WERI-Rb-1 (cell line): ENCODE measurements at regions not wholly inside any gene's neighbourhood (a gene's known extent, or its start where the extent isn't known, plus 50 kb on each side); places are given as distances from the start of the nearest gene placed in this dataset.

Experiments used
- DNase-seq: peaks from one replicate; pipeline ENCODE4 v3.0.0-alpha.2; 2020
- H3K27ac ChIP-seq: fragments of 250-450 bp; sonication (Bioruptor Pico); 2 replicates; pipeline ENCODE4 v1.5.1; 2020; ENCODE audit warnings: mild to moderate bottlenecking, moderate library complexity
- H3K27me3 ChIP-seq: fragments of 250-450 bp; sonication (Bioruptor Pico); 2 replicates; pipeline ENCODE4 v1.5.1; 2021; ENCODE audit warnings: mild to moderate bottlenecking, low read depth, moderate library complexity; ENCODE audit not compliant: insufficient read depth, severe bottlenecking
- H3K36me3 ChIP-seq: fragments of 250-450 bp; sonication (Bioruptor Pico); 2 replicates; pipeline ENCODE4 v1.5.1; 2020; ENCODE audit warnings: mild to moderate bottlenecking, moderate library complexity
- H3K4me3 ChIP-seq: 2 replicates; pipeline ENCODE4 v1.5.1; 2011; ENCODE audit warnings: low read depth, mild to moderate bottlenecking, control low read depth, low read length
- H3K9me3 ChIP-seq: fragments of 250-450 bp; sonication (Bioruptor Pico); 2 replicates; pipeline ENCODE4 v1.5.1; 2021; ENCODE audit warnings: mild to moderate bottlenecking, moderate library complexity; ENCODE audit not compliant: severe bottlenecking
- CTCF ChIP-seq: IDR thresholded peaks from 2 replicates; pipeline ENCODE4 v1.5.1; 2011; ENCODE audit warnings: low read depth, mild to moderate bottlenecking, control low read depth, inconsistent platforms, low read length

DNA sequence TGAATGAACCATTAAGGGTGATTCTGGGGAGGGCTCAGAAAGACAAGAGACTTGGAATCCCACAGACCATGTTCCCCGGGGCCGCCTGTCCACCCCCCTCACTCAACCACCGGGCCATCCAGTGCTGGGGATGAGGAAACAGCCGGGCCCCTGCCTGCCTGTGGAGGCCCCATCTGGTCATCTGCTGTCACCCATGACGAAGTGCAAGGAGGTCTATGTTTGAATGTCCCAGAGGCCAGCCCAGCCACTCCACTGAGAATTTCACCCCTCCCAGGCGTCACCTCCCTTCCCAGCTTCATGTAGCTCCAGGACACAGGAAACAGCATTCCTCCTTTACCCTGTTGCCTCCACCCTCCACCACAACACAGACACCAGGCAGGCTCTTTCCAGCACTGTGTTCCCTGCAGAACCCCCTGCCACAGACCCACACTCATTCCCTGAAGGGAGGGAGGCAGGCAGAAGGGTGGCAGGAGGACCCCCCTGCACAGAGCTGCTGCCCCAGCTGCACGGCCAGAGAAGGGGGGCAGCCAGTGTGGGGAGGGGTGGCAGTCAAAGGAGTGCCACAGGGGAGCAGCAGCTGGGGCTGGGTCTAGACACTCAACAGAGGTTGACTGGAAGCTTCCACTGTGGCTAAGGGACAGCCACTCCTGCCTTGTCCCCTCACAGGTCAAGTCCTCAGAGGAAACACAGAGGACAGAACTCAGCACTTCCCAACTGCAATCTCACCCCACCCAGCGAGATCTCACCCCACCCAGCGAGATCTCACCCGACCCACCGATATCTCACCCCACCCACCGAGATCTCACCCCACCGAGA lies 50.3 kb upstream of the PPP2R5C start:
- no peak for TF ChIP-seq CTCF
- Histone ChIP-seq H3K36me3 (no peaks in the 10 kb centered on the region), H3K9me3 (peaks cover 8% of the 10 kb centered on the region), H3K4me3 (no peak overlapping the region), H3K27ac (peak overlapping the region; percentile 49; the same call in 1 of the 2 replicates), H3K27me3 (no peaks in the 10 kb centered on the region)
- peak; percentile 61 for DNase-seq
